K562 (cell line): ENCODE measurements at regions not wholly inside any gene's neighbourhood (a gene's known extent, or its start where the extent isn't known, plus 50 kb on each side); places are given as distances from the start of the nearest gene placed in this dataset.
"Not testable (repeated sequence)": the region's sequence is repeated elsewhere in the genome, so short reads cannot be mapped to it uniquely, and the experiment has no call there.

Experiments used
- ATAC-seq: fragments of 200-7000 bp; cut with Tn5 transposase; 3 replicates; pipeline ENCODE4 v1.9.1; 2020; ENCODE audit warnings: moderate library complexity
- BruUV-seq: library from RNA; stranded (reverse); fragments of 400-500 nt; replicated peaks from 2 replicates; lab custom pipeline; 2021; lab: Mats Ljungman, UMichigan
- CTCF ChIA-PET: fragments of 300-600 bp; formaldehyde crosslinking; extraction: SDS; loops from one replicate; lab custom pipeline; 2021; ENCODE audit warnings: low intra/inter-chr PET ratio; lab: Yijun Ruan, JAX
- POLR2A ChIA-PET: fragments of 300-600, 350-650 bp; sonication (Branson Sonifier 250); formaldehyde crosslinking; extraction: SDS; loops from one replicate; lab custom pipeline; 2021; ENCODE audit warnings: antibody characterized with exemption, inconsistent platforms; lab: Yijun Ruan, JAX
- DNase-seq, 4 experiments: peaks; one replicate each; pipeline versions ENCODE4 v3.0.0 to v3.0.0-alpha.2; 2011 to 2018; ENCODE audit warnings: low spot score in 3 of 4, mixed read lengths in 3 of 4; ENCODE audit errors: extremely low read depth in 1 of 4
- FAIRE-seq: peaks from 2 replicates; lab custom pipeline; 2011; peaks lifted over from hg19 to GRCh38; lab: Jason Lieb, UNC
- H2AFZ ChIP-seq: 2 replicates; pipeline ENCODE4 v1.6.0; 2011; ENCODE audit warnings: low read depth, low read length, control low read depth, inconsistent platforms
- H3K27ac ChIP-seq: fragments of 200-600 bp; 3 replicates; pipeline ENCODE4 v1.8.0; 2011; ENCODE audit warnings: low read depth, mild to moderate bottlenecking, control low read depth, inconsistent platforms, low read length, moderate library complexity, mixed read lengths; ENCODE audit errors: extremely low read depth
- H3K27me3 ChIP-seq, 2 experiments: fragments of 300-600 bp in 1 of 2; 2 replicates in 1 of 2; 3 replicates in 1 of 2; pipeline versions ENCODE4 v1.6.0 to v1.8.0; 2011; ENCODE audit warnings: inconsistent platforms in 2 of 2, low read length in 2 of 2, mild to moderate bottlenecking in 1 of 2, mixed read lengths in 1 of 2, moderate library complexity in 1 of 2; ENCODE audit not compliant: control insufficient read depth in 2 of 2, insufficient read depth in 2 of 2
- H3K36me3 ChIP-seq: fragments of 300-600 bp; 3 replicates; pipeline ENCODE4 v1.8.0; 2011; ENCODE audit warnings: mild to moderate bottlenecking, low read length, inconsistent platforms; ENCODE audit not compliant: control insufficient read depth, insufficient read depth
- H3K4me1 ChIP-seq, 2 experiments: fragments of 200-600 bp in 1 of 2; replicated peaks in 1 of 2; 2 replicates in 1 of 2; 3 replicates in 1 of 2; pipeline versions ENCODE4 v1.5.1 to v1.8.0; 2011; ENCODE audit warnings: inconsistent platforms in 2 of 2, low read length in 2 of 2, mild to moderate bottlenecking in 1 of 2, mixed read lengths in 1 of 2, moderate library complexity in 1 of 2; ENCODE audit not compliant: control insufficient read depth in 2 of 2, insufficient read depth in 2 of 2
- H3K4me2 ChIP-seq: 2 replicates; pipeline ENCODE4 v1.6.1; 2011; ENCODE audit warnings: low read length, control low read depth, inconsistent platforms, mixed read lengths; ENCODE audit not compliant: insufficient read depth
- H3K4me3 ChIP-seq: fragments of 200-600 bp; sonication (generic), shearing (Covaris generic); 2 replicates; pipeline ENCODE4 v1.5.1; 2016; ENCODE audit warnings: control low read depth, inconsistent platforms
- H3K79me2 ChIP-seq: fragments of 200-600 bp; 3 replicates; pipeline ENCODE4 v1.8.0; 2011; ENCODE audit warnings: low read length, inconsistent platforms; ENCODE audit not compliant: control insufficient read depth, insufficient read depth
- H3K9ac ChIP-seq, 2 experiments: 2 replicates each; pipeline versions ENCODE4 v1.6.0 to v1.6.1; 2011; ENCODE audit warnings: low read depth in 2 of 2, low read length in 2 of 2, control low read depth in 1 of 2, inconsistent platforms in 1 of 2, mild to moderate bottlenecking in 1 of 2, mixed read lengths in 1 of 2; ENCODE audit not compliant: insufficient read depth in 1 of 2
- H3K9me1 ChIP-seq: one replicate; pipeline ENCODE4 v1.6.0; 2011; ENCODE audit warnings: inconsistent platforms, mild to moderate bottlenecking, low read length, moderate library complexity; ENCODE audit not compliant: control insufficient read depth, insufficient read depth
- H3K9me3 ChIP-seq: replicated peaks from 2 replicates; pipeline ENCODE4 v1.5.1; 2011; ENCODE audit warnings: low read depth, low read length, inconsistent platforms; ENCODE audit not compliant: control insufficient read depth, insufficient read depth
- H4K20me1 ChIP-seq: replicated peaks from 2 replicates; pipeline ENCODE4 v1.6.1; 2011; ENCODE audit warnings: low read length, inconsistent platforms, mixed read lengths; ENCODE audit not compliant: control insufficient read depth, insufficient read depth
- ARID1B ChIP-seq: fragments of 450-650 bp; IDR thresholded peaks from 2 replicates; pipeline ENCODE4 v1.6.1; 2016; ENCODE audit warnings: antibody characterized with exemption, mild to moderate bottlenecking, inconsistent platforms
- ARID3B ChIP-seq: fragments of 250-450 bp; sonication (Bioruptor Pico); IDR thresholded peaks from 2 replicates; pipeline ENCODE4 v1.4.0; 2020; ENCODE audit warnings: borderline replicate concordance
- BCLAF1 ChIP-seq, 2 experiments: fragments of 450-650 bp in 1 of 2; IDR thresholded peaks; 2 replicates each; pipeline ENCODE4 v1.6.1; 2011 to 2017; ENCODE audit warnings: low read depth in 2 of 2, antibody characterized with exemption in 1 of 2, borderline replicate concordance in 1 of 2, low read length in 1 of 2, mild to moderate bottlenecking in 1 of 2, mixed read lengths in 1 of 2; ENCODE audit not compliant: control insufficient read depth in 1 of 2
- NFE2 ChIP-seq: IDR thresholded peaks from 2 replicates; pipeline ENCODE4 v1.6.1; 2014; ENCODE audit warnings: antibody characterized with exemption, low read depth
- SRSF3 ChIP-seq: fragments of 200-400 bp; formaldehyde crosslinking; IDR thresholded peaks from 2 replicates; pipeline ENCODE4 v1.6.1; 2016; ENCODE audit warnings: mild to moderate bottlenecking, low read length, moderate library complexity; ENCODE audit not compliant: insufficient read depth
- ZNF121 ChIP-seq: sonication (generic); formaldehyde crosslinking; conservative IDR thresholded peaks from 2 replicates; pipeline ENCODE4 v1.8.0; 2022; ENCODE audit warnings: missing genetic modification reagents
- WGBS: fragments of 100-300 bp; shearing (Covaris generic); methylation state at CpG from one replicate; pipeline ENCODE4 v1.1.6; 2016; ENCODE audit warnings: low coverage, mixed read lengths; ENCODE audit not compliant: insufficient coverage; ENCODE audit errors: missing lambda C conversion rate; 5-methylcytosine and 5-hydroxymethylcytosine counted together
- in situ Hi-C: fragments of 300-500 bp; cut with MboI; formaldehyde crosslinking; loops from 4 replicates; pipeline ENCODE4 v1.15.0; 2018; ENCODE audit warnings: inconsistent platforms, mixed read lengths
- intact Hi-C: fragments of 100-400 bp; cut with micrococcal nuclease; formaldehyde crosslinking; loops from 2 replicates; pipeline ENCODE4 v1.14.2; 2022

- TF ChIP-seq SRSF3 (no peak), BCLAF1 (IDR thresholded peaks at IDR 0.05; ENCODE audit: borderline replicate concordance in 1 of 2, control insufficient read depth in 1 of 2, low read depth in 2 of 2, low read length in 1 of 2) (no peak), ARID3B (no peak), ARID1B (no peak), NFE2 (no peak), ZNF121 (CRISPR knock-in tag) (no peak)
Measured at GRCh38 chr3:20822251-20822650, 636.2 kb upstream of the SGO1 start (continued).

GRCh38 chr3:20820872-20821271 is 634.9 kb upstream of the SGO1 start:
- H3K4me1 ChIP-seq, H3K9me1 ChIP-seq, H3K9ac ChIP-seq, H3K27me3 ChIP-seq, H3K27ac ChIP-seq, BruUV-seq, in situ Hi-C loops, POLR2A ChIA-PET, FAIRE-seq, H3K4me3 ChIP-seq, H3K79me2 ChIP-seq, H2AFZ ChIP-seq, H3K4me2 ChIP-seq, H3K9me3 ChIP-seq, ATAC-seq, H4K20me1 ChIP-seq, intact Hi-C loops, DNase-seq, H3K36me3 ChIP-seq, CTCF ChIA-PET: not testable (repeated sequence)
- 33% methylated on average over 7 of the region's 9 CpGs for WGBS
